ENCODE measurements at regions not wholly inside any gene's neighbourhood (a gene's known extent, or its start where the extent isn't known, plus 50 kb on each side); places are given as distances from the start of the nearest gene placed in this dataset.

GRCh38 chr17:45729294-45729907 lies 54.7 kb upstream of the CRHR1 start:
- TF ChIP-seq EZH2 (IDR thresholded peaks at IDR 0.05; ENCODE audit: borderline replicate concordance, low read length) (no peak), CTCF (conservative IDR thresholded peaks at IDR 0.05 in 1 of 2, IDR thresholded peaks at IDR 0.05 in 1 of 2; ENCODE audit: extremely low read depth in 1 of 2, insufficient read depth in 1 of 2, low read depth in 1 of 2, low read length in 2 of 2) (no peak)

Data from mammary epithelial cell (primary cell).